Stimulated activated CD4-positive, alpha-beta T cell treated with anti-CD3 and anti-CD28 coated beads, Interleukin-2, amount 100 ng/mL, for 48 hours (primary cell): ENCODE measurements at regions not wholly inside any gene's neighbourhood (a gene's known extent, or its start where the extent isn't known, plus 50 kb on each side); places are given as distances from the start of the nearest gene placed in this dataset.

Source experiments
- DNase-seq, 2 donors: peaks; one replicate each; pipeline ENCODE4 v3.0.0-alpha.2; 2020

- no peak for DNase-seq
Measured at GRCh38 chr1:98374098-98374497, 287.4 kb upstream of the SNX7 start.

GRCh38 chr1:98373056-98373455 is 288.5 kb upstream of the SNX7 start:
- no peak for DNase-seq

DNA sequence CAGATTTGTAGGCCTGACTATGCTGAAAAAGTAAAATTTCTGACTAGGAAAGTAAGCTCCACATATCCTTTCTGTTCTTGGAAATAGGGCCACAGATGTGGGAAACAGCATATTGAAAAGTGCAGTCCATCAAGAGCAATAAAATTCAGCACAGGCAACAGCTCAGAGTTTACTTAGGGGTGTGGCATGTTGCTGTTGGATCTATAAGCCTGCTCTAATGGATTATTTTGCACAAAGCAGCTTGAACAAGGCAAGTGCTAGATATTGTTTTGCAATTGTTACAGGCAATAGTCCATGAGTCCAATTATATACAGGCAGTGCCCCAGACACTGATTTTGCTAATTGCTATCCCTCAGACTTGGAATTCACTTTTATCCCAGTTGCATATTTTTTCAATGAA is 289.8 kb upstream of the SNX7 start:
- DNase-seq, result no peak

GRCh38 chr1:98369463-98369862 is 292.1 kb upstream of the SNX7 start:
- no peak for DNase-seq

GRCh38 chr1:98368995-98369394 is 292.5 kb upstream of the SNX7 start:
- no peak for DNase-seq

DNA sequence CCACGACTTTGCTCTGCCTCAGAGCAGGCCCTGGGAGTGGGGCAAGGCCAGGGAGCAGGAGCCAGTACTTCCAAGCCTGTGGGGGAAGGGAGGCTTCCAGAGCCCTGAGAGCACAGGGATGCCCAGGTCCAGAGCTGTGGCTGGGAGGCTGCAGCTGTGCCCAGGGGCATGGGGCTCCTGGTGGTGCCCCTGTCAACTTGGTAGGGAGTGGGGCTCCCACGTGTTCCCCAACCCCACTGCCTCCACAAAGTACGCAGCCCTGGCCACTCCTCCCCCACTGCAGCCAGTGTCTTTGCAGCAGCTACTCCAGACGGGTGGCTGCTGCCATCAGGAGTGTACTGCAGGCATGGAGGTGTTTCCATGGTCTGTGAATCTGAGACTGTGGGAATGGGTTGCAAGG is 294.1 kb upstream of the SNX7 start:
- DNase-seq, result no peak

- DNase-seq, result no peak
Measured at GRCh38 chr1:98366343-98366742, 295.2 kb upstream of the SNX7 start.

- DNase-seq, result no peak
Measured at GRCh38 chr1:98364544-98364943, 297.0 kb upstream of the SNX7 start.

DNA sequence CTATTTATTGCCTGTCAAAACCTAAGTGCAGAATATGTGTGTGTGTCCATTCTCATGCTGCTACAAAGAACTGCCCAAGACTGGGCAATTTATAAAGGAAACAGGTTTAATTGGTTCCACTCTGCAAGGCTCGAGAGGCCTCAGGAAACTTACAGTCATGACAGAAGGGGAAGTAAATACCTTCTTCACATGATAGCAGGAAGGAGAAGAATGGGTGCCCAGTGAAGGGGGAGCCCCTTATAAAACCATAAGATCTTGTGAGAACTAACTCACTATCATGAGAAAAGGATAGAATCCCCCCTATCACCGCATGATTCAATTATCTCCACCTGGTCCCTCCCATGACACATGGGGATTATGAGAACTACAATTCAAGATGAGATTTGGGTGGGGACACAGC is 300.7 kb upstream of the SNX7 start:
- DNase-seq, result no peak

- no peak for DNase-seq
Measured at GRCh38 chr1:98355656-98356383, 305.7 kb upstream of the SNX7 start.

- DNase-seq, result no peak
Measured at GRCh38 chr1:98352378-98352777, 309.1 kb upstream of the SNX7 start.

DNA sequence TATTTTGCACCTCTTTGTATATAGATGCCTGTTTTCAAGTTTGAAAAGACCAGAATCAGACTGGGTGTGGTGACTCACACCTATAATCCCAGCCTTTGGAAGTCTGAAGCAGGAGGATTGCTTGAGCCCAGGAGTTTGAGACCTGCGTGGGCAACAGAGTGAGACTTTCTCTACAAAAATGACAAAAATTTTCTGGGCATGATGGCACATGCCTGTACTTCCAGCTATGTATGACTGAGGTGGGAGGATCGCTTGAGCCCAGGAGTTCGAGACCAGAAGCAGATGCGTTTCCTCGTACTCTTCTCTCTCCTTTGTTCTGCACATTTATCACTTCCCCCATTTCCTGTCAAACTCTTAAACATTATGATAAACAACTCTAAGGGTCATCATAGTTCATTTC is 310.0 kb upstream of the SNX7 start:
- no peak for DNase-seq

- DNase-seq, result no peak
Measured at GRCh38 chr1:98345417-98345816, 316.1 kb upstream of the SNX7 start.

DNA sequence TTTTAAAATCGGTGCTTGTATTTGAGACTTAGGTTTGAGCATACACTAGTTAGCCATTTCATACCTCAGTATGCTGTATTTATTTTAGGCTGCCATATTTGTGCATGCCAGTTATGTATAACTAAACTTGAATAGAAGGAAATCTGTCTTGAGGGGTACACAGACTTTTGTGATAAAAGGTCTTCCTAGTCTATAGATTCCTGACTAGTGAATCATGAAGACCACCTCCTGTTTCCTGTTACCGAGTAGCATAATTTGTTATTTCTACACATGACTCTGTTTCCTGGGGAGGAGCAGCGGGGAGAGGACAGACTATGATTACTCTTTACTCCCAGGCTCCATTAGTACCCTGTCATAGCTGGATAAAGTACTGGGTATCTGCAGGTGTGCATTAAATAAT is 316.8 kb upstream of the SNX7 start:
- no peak for DNase-seq

- no peak for DNase-seq
Measured at GRCh38 chr1:98342566-98342965, 319.0 kb upstream of the SNX7 start.

GRCh38 chr1:98340511-98340910 is 321.0 kb upstream of the SNX7 start:
- DNase-seq, result no peak

DNA sequence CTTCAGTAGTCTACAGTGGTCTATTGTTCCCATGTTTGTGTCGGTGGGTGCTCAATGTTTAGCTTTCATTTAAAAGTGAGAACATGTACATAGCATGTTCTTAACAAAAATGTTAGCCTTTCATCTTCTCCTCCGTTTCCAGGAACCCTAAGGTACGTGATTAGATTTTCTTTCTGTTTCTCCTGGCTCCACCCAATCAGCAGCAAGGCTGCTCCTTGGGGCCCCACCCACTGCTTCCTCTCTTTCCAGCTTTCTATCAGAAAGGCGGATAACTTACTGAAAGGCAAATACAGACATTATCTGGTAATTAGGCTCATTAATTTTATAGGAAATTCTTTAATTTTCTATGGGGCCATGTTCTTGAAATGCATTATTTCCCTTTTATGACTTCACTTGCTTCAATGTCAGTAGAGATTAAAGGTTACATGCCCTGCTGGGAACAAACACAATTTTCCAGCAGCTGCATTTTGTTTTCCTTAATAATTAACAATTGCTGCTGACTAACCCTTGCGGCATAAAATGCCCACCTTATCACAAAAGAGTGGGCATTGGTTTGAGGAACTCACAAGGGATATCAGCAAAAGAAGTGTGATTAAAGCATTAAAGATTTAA is 324.9 kb upstream of the SNX7 start:
- DNase-seq, result no peak

- no peak for DNase-seq
Measured at GRCh38 chr1:98333936-98334335, 327.6 kb upstream of the SNX7 start.

DNA sequence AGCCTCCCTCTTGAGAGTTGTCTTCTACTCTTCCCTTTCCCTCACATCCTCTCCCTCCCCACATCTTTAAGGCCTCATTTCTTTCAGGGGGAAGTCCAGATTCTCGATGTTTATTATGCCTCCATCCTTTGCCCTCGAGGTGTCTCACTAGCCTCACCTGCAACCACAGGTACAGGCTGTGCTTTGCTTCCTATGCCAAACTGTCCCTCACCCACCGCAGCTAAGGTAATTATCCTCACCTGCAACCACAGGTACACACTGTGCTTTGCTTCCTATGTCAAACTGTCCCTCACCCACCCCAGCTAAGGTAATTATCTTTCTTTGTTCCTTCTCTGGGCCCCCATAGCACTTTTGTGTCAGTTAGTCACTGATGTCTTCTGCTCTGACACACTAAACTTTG is 328.1 kb upstream of the SNX7 start:
- no peak for DNase-seq

- no peak for DNase-seq
Measured at GRCh38 chr1:98331718-98332311, 329.7 kb upstream of the SNX7 start.

DNA sequence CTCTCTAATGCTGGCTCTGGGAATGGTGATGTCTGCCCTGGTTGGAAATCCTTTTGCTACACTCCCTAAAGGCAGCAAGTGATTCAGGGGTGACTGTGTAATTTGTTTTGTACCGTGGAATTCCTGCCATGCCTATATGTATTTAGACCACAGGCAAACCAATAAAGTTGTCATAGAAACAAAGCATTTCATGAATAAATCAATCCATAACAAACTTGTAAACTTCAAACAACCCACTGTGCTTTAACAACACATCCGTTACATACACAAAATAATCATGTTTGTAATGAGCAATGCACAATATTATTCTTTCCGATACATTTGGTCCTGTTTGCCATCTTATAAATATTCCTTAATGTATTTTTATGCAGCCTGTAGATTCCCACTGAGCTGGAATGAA is 330.3 kb upstream of the SNX7 start:
- no peak for DNase-seq

DNA sequence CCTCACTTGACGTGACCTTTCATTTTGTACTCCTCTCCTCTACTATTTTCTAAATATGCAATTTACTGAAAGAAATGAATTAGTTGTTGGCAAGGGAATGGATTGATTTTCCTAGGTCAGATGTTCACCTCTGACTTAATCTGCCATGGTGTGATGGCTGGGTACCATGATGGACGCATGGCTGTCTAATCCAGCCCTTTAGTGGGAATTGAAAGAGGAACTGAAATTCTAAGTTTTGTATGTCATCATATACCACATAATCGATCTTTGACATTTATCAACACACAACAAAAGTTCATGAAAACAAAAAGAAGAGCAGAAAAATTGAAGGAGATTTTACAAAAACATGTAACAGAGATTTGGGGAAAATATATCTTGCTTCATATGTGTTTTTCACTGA is 331.3 kb upstream of the SNX7 start:
- no peak for DNase-seq

- DNase-seq, result no peak
Measured at GRCh38 chr1:98328855-98329254, 332.7 kb upstream of the SNX7 start.

- DNase-seq, result no peak
Measured at GRCh38 chr1:98327220-98327861, 334.2 kb upstream of the SNX7 start.
